ENCODE measurements at regions not wholly inside any gene's neighbourhood (a gene's known extent, or its start where the extent isn't known, plus 50 kb on each side); places are given as distances from the start of the nearest gene placed in this dataset.

- H3K4me3 ChIP-seq (ENCODE audit: low read length) = no peak overlapping the region
Measured at GRCh38 chr9:105880517-105880916, 186.2 kb downstream of the TMEM38B start.

GRCh38 chr9:105881021-105881420, 186.7 kb downstream of the TMEM38B start:
- POLR2A ChIA-PET (ENCODE audit: unreplicated experiment) = no interaction called here
- no peaks in the 10 kb centered on the region for H3K79me2 ChIP-seq (ENCODE audit: low read length)

More at GRCh38 chr9:105880517-105880916, 186.2 kb downstream of the TMEM38B start:
- Histone ChIP-seq H3K9me2 (replicated peaks; ENCODE audit: low read length) (no peaks in the 10 kb centered on the region), H3K4me1 (ENCODE audit: insufficient read depth, low read length) (no peaks in the 10 kb centered on the region), H3K9me3 (ENCODE audit: low read length) (no peaks in the 10 kb centered on the region), H3K27ac (ENCODE audit: low read length) (no peak overlapping the region), H4K20me1 (ENCODE audit: low read length) (no peaks in the 10 kb centered on the region), H3K79me2 (ENCODE audit: low read length) (no peaks in the 10 kb centered on the region), H3K9ac (ENCODE audit: low read length) (no peak overlapping the region), H3K4me2 (ENCODE audit: low read length) (no peak overlapping the region), H2AFZ (ENCODE audit: low read length) (no peak overlapping the region), H3K36me3 (ENCODE audit: low read depth, low read length) (no peaks in the 10 kb centered on the region), H3K27me3 (ENCODE audit: low read length) (no peaks in the 10 kb centered on the region), H3F3A (ENCODE audit: low read length, unreplicated experiment) (no peaks in the 10 kb centered on the region)
- no peak for ATAC-seq
- ChIA-PET CTCF (no interaction called here), POLR2A (ENCODE audit: unreplicated experiment) (no interaction called here)
- BruUV-seq (replicated peaks) = no TSS peak
- intact Hi-C loops (cut with micrococcal nuclease) = no loop called here
- DNase-seq = no peak
- TF ChIP-seq EZH2 (IDR thresholded peaks at IDR 0.05; ENCODE audit: low read length, unreplicated experiment) = no peak

GRCh38 chr9:105881654-105882349, 187.5 kb downstream of the TMEM38B start:
- no peaks in the 10 kb centered on the region for H3K27me3 ChIP-seq (ENCODE audit: low read length)
- TF ChIP-seq EZH2phosphoT487 (IDR thresholded peaks at IDR 0.05; ENCODE audit: borderline replicate concordance, low read length) (no peak), CTCF (conservative IDR thresholded peaks at IDR 0.05; ENCODE audit: low read depth, low read length) (peak; percentile 83)
- CTCF ChIA-PET = interaction anchor here (0.6 to 0.8 kb wide), 4 partner anchors 14 to 40 kb away, joined by 3 to 4 read pairs (median 3); no protein-coding TSS in a partner anchor
- H3K27ac ChIP-seq (ENCODE audit: low read length) = no peak overlapping the region
- DNase-seq = peak; percentile 79
- no peak overlapping the region for H2AFZ ChIP-seq (ENCODE audit: low read length)
- no peak overlapping the region for H3K9ac ChIP-seq (ENCODE audit: low read length)
- H3K4me1 ChIP-seq (ENCODE audit: insufficient read depth, low read length) = no peaks in the 10 kb centered on the region
- H3K4me2 ChIP-seq (ENCODE audit: low read length) = no peak overlapping the region
- intact Hi-C loops (cut with micrococcal nuclease) = loop anchor here (1.0 kb wide), 1 partner anchor 40 kb away; no protein-coding TSS in a partner anchor
- POLR2A ChIA-PET (ENCODE audit: unreplicated experiment) = no interaction called here
- H3K9me2 ChIP-seq (replicated peaks; ENCODE audit: low read length) = no peaks in the 10 kb centered on the region
- no TSS peak for BruUV-seq (replicated peaks)
- H3K9me3 ChIP-seq (ENCODE audit: low read length) = no peaks in the 10 kb centered on the region
- H4K20me1 ChIP-seq (ENCODE audit: low read length) = no peaks in the 10 kb centered on the region
- H3F3A ChIP-seq (ENCODE audit: low read length, unreplicated experiment) = no peaks in the 10 kb centered on the region
- H3K79me2 ChIP-seq (ENCODE audit: low read length) = no peaks in the 10 kb centered on the region
- peak; percentile 59; the same call in 1 of the 2 replicates for ATAC-seq
- no peak overlapping the region for H3K4me3 ChIP-seq (ENCODE audit: low read length)
- H3K36me3 ChIP-seq (ENCODE audit: low read depth, low read length) = no peaks in the 10 kb centered on the region

More at GRCh38 chr9:105881021-105881420, 186.7 kb downstream of the TMEM38B start:
- Histone ChIP-seq H3K4me3 (ENCODE audit: low read length) (no peak overlapping the region), H3K9ac (ENCODE audit: low read length) (no peak overlapping the region), H3K27ac (ENCODE audit: low read length) (no peak overlapping the region), H3K9me2 (replicated peaks; ENCODE audit: low read length) (no peaks in the 10 kb centered on the region), H3K4me2 (ENCODE audit: low read length) (no peak overlapping the region), H3F3A (ENCODE audit: low read length, unreplicated experiment) (no peaks in the 10 kb centered on the region), H3K27me3 (ENCODE audit: low read length) (no peaks in the 10 kb centered on the region), H3K9me3 (ENCODE audit: low read length) (no peaks in the 10 kb centered on the region), H3K36me3 (ENCODE audit: low read depth, low read length) (no peaks in the 10 kb centered on the region), H2AFZ (ENCODE audit: low read length) (no peak overlapping the region), H3K4me1 (ENCODE audit: insufficient read depth, low read length) (no peaks in the 10 kb centered on the region), H4K20me1 (ENCODE audit: low read length) (no peaks in the 10 kb centered on the region)
- TF ChIP-seq CTCF (conservative IDR thresholded peaks at IDR 0.05; ENCODE audit: low read depth, low read length) = no peak
- no peak for TF ChIP-seq EZH2phosphoT487 (IDR thresholded peaks at IDR 0.05; ENCODE audit: borderline replicate concordance, low read length)
- no peak for TF ChIP-seq EZH2 (IDR thresholded peaks at IDR 0.05; ENCODE audit: low read length, unreplicated experiment)
- ATAC-seq = no peak
- DNase-seq = no peak
- CTCF ChIA-PET = interaction anchor here (0.5 to 0.6 kb wide), 2 partner anchors 38 to 486 kb away, joined by 3 read pairs; no protein-coding TSS in a partner anchor
- intact Hi-C loops (cut with micrococcal nuclease) = loop anchor here (1.0 kb wide), 1 partner anchor 39 kb away; no protein-coding TSS in a partner anchor
- BruUV-seq (replicated peaks) = no TSS peak
